ENCODE measurements at regions not wholly inside any gene's neighbourhood (a gene's known extent, or its start where the extent isn't known, plus 50 kb on each side); places are given as distances from the start of the nearest gene placed in this dataset.

DNA sequence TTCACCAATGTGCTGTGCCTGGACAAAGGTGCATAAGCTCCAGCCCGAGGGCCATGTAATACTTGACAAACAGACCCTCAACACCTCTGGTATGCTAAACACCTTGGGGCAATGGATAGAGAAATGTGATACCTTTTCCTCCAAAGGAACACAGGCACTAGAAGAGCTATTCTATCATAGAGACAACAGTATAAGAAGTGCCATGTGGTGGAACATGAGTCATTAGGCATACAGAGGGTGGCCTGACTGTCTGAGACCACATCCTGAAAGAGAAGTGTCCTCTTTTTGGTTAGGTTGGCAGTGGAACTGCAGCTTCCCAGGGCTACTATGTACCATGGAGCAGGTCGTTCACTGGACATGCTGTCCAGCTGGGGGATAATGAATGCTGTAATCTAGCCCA lies 153.9 kb downstream of the INSIG2 start:
- ChIA-PET CTCF (interaction anchor here (0.5 to 0.9 kb wide), 2 partner anchors 194 to 613 kb away, joined by 3 read pairs; no protein-coding TSS in a partner anchor), POLR2A (no interaction called here)
- H2AFZ ChIP-seq (ENCODE audit: low read depth) = no peak overlapping the region

DNA sequence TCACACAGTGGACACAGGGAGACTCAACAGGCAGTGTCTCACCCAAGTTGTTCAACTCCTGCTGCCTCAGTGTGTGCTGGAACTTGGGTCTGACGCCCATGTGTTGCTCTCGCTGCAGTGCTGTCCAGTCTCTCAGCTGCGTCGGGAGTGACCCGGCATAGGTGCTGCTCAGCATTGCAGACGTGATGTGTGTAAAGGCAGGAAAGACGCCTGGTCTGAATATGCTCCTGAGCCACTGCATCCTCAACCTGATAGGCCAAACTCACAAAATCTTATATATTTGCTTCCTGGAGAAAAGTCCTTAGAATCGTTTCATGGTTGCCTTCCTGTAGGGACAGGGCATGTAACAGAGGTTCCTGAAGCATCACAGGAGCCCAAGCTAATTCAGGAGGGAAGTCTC lies 152.9 kb downstream of the INSIG2 start:
- 4% methylated on average over 8 of the region's 8 CpGs for whole genome bisulfite sequencing (ENCODE audit: low lambda C conversion rate)
- Histone ChIP-seq H3K79me2 (ENCODE audit: insufficient read depth) (no peaks in the 10 kb centered on the region), H3K4me3 (ENCODE audit: low read depth in 2 of 2, low read length in 1 of 2) (no peak overlapping the region), H3K9ac (no peak overlapping the region), H4K20me1 (ENCODE audit: insufficient read depth) (no peaks in the 10 kb centered on the region), H3K4me2 (no peak overlapping the region), H3K27ac (ENCODE audit: low read depth in 2 of 2, low read length in 1 of 2) (no peak overlapping the region), H3F3A (replicated peaks; ENCODE audit: insufficient read depth) (no peaks in the 10 kb centered on the region), H2AFZ (ENCODE audit: low read depth) (no peak overlapping the region), H3K36me3 (replicated peaks in 1 of 2; ENCODE audit: control insufficient read depth in 1 of 2, insufficient read depth in 2 of 2, low read length in 1 of 2) (no peaks in the 10 kb centered on the region), H3K9me2 (no peaks in the 10 kb centered on the region), H3K4me1 (ENCODE audit: control insufficient read depth in 1 of 2, insufficient read depth in 2 of 2, low read depth in 1 of 2, low read length in 1 of 2) (no peaks in the 10 kb centered on the region), H3K9me3 (no peaks in the 10 kb centered on the region), H3K27me3 (ENCODE audit: insufficient read depth) (no peaks in the 10 kb centered on the region; the same call in 1 of the 2 replicates)
- DNase-seq = no peak
- CTCF ChIA-PET = interaction anchor here (1.0 kb wide), 1 partner anchor 61 kb away, joined by 4 read pairs; no protein-coding TSS in a partner anchor
- POLR2A ChIA-PET = no interaction called here
- no peak for TF ChIP-seq POLR2AphosphoS5 (IDR thresholded peaks at IDR 0.05; ENCODE audit: low read depth, low read length)
- no peak for TF ChIP-seq NFIC (IDR thresholded peaks at IDR 0.05; ENCODE audit: borderline replicate concordance)
- TF ChIP-seq TAF1 (IDR thresholded peaks at IDR 0.05; ENCODE audit: borderline replicate concordance, low read depth, low read length) = no peak
- no peak for TF ChIP-seq SMC3 (IDR thresholded peaks at IDR 0.05; ENCODE audit: low read depth, low read length)
- no peak for TF ChIP-seq TEAD4 (IDR thresholded peaks at IDR 0.05; ENCODE audit: borderline replicate concordance, insufficient read depth)
- TF ChIP-seq RCOR1 (IDR thresholded peaks at IDR 0.05; ENCODE audit: low read length) = no peak
- TF ChIP-seq, protein P1, sequence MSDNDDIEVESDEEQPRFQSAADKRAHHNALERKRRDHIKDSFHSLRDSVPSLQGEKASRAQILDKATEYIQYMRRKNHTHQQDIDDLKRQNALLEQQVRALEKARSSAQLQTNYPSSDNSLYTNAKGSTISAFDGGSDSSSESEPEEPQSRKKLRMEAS (IDR thresholded peaks at IDR 0.05; ENCODE audit: low read depth) = no peak
- TF ChIP-seq TCF12 (IDR thresholded peaks at IDR 0.05) = no peak
- TF ChIP-seq USF2 (IDR thresholded peaks at IDR 0.05; ENCODE audit: borderline replicate concordance, low read depth, low read length) = no peak
- no peak for TF ChIP-seq RAD21 (IDR thresholded peaks at IDR 0.05; ENCODE audit: low read length)
- TF ChIP-seq, protein P2, sequence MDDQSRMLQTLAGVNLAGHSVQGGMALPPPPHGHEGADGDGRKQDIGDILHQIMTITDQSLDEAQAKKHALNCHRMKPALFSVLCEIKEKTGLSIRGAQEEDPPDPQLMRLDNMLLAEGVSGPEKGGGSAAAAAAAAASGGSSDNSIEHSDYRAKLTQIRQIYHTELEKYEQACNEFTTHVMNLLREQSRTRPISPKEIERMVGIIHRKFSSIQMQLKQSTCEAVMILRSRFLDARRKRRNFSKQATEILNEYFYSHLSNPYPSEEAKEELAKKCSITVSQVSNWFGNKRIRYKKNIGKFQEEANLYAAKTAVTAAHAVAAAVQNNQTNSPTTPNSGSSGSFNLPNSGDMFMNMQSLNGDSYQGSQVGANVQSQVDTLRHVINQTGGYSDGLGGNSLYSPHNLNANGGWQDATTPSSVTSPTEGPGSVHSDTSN (IDR thresholded peaks at IDR 0.05) = no peak
- TF ChIP-seq, protein P3, sequence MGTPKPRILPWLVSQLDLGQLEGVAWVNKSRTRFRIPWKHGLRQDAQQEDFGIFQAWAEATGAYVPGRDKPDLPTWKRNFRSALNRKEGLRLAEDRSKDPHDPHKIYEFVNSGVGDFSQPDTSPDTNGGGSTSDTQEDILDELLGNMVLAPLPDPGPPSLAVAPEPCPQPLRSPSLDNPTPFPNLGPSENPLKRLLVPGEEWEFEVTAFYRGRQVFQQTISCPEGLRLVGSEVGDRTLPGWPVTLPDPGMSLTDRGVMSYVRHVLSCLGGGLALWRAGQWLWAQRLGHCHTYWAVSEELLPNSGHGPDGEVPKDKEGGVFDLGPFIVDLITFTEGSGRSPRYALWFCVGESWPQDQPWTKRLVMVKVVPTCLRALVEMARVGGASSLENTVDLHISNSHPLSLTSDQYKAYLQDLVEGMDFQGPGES (IDR thresholded peaks at IDR 0.05; ENCODE audit: low read depth, low read length) = no peak

More for the DNA sequence above, 153.9 kb downstream of the INSIG2 start:
- Histone ChIP-seq H3K27me3 (ENCODE audit: insufficient read depth) (no peaks in the 10 kb centered on the region; the same call in 1 of the 2 replicates), H3K4me2 (no peak overlapping the region), H3K79me2 (ENCODE audit: insufficient read depth) (no peaks in the 10 kb centered on the region), H3K4me3 (ENCODE audit: low read depth in 2 of 2, low read length in 1 of 2) (no peak overlapping the region), H3K36me3 (replicated peaks in 1 of 2; ENCODE audit: control insufficient read depth in 1 of 2, insufficient read depth in 2 of 2, low read length in 1 of 2) (no peaks in the 10 kb centered on the region), H3K9me3 (no peaks in the 10 kb centered on the region), H4K20me1 (ENCODE audit: insufficient read depth) (no peaks in the 10 kb centered on the region), H3K9me2 (no peaks in the 10 kb centered on the region), H3K4me1 (ENCODE audit: control insufficient read depth in 1 of 2, insufficient read depth in 2 of 2, low read depth in 1 of 2, low read length in 1 of 2) (no peaks in the 10 kb centered on the region), H3K27ac (ENCODE audit: low read depth in 2 of 2, low read length in 1 of 2) (no peak overlapping the region), H3F3A (replicated peaks; ENCODE audit: insufficient read depth) (no peaks in the 10 kb centered on the region), H3K9ac (no peak overlapping the region)
- DNase-seq = no peak
- TF ChIP-seq TCF12 (IDR thresholded peaks at IDR 0.05) (no peak), GATA2 (CRISPR knock-in tag; IDR thresholded peaks at IDR 0.05) (no peak), EZH2phosphoT487 (IDR thresholded peaks at IDR 0.05; ENCODE audit: borderline replicate concordance, low read depth) (no peak), YY1 (IDR thresholded peaks at IDR 0.05; ENCODE audit: low read depth) (no peak), FOSL2 (IDR thresholded peaks at IDR 0.05; ENCODE audit: borderline replicate concordance, low read depth) (no peak), NRF1 (IDR thresholded peaks at IDR 0.05; ENCODE audit: low read depth, low read length) (no peak), EP300 (IDR thresholded peaks at IDR 0.05; ENCODE audit: borderline replicate concordance in 1 of 2, low read depth in 1 of 2, low read length in 1 of 2) (no peak), MEF2A (IDR thresholded peaks at IDR 0.05; ENCODE audit: borderline replicate concordance, low read depth) (no peak), NFIC (IDR thresholded peaks at IDR 0.05; ENCODE audit: borderline replicate concordance) (no peak), CHD2 (IDR thresholded peaks at IDR 0.05; ENCODE audit: low read length, partially characterized antibody) (no peak), RAD21 (IDR thresholded peaks at IDR 0.05; ENCODE audit: low read length) (no peak), USF2 (IDR thresholded peaks at IDR 0.05; ENCODE audit: borderline replicate concordance, low read depth, low read length) (no peak), MXI1 (IDR thresholded peaks at IDR 0.05; ENCODE audit: low read depth, low read length) (no peak)
- TF ChIP-seq, protein P1 (IDR thresholded peaks at IDR 0.05; ENCODE audit: low read depth) = no peak
- TF ChIP-seq, protein P3 (IDR thresholded peaks at IDR 0.05; ENCODE audit: low read depth, low read length) = no peak
- 0% methylated on average over 1 of the region's 2 CpGs for WGBS (ENCODE audit: low lambda C conversion rate)
